ENCODE measurements at regions not wholly inside any gene's neighbourhood (a gene's known extent, or its start where the extent isn't known, plus 50 kb on each side); places are given as distances from the start of the nearest gene placed in this dataset.

GRCh38 chr4:3826247-3827172 is 60.3 kb downstream of the ADRA2C start:
- TF ChIP-seq POLR2A (IDR thresholded peaks at IDR 0.05) (no peak), CTCF (IDR thresholded peaks at IDR 0.05 in 4 of 5, conservative IDR thresholded peaks at IDR 0.05 in 1 of 5) (no peak)

Measured in gastrocnemius medialis (tissue), 4 donors.